ENCODE measurements at regions not wholly inside any gene's neighbourhood (a gene's known extent, or its start where the extent isn't known, plus 50 kb on each side); places are given as distances from the start of the nearest gene placed in this dataset.
A peak's percentile ranks its signal among the peaks of the same experiment; 100 is the strongest.

DNA sequence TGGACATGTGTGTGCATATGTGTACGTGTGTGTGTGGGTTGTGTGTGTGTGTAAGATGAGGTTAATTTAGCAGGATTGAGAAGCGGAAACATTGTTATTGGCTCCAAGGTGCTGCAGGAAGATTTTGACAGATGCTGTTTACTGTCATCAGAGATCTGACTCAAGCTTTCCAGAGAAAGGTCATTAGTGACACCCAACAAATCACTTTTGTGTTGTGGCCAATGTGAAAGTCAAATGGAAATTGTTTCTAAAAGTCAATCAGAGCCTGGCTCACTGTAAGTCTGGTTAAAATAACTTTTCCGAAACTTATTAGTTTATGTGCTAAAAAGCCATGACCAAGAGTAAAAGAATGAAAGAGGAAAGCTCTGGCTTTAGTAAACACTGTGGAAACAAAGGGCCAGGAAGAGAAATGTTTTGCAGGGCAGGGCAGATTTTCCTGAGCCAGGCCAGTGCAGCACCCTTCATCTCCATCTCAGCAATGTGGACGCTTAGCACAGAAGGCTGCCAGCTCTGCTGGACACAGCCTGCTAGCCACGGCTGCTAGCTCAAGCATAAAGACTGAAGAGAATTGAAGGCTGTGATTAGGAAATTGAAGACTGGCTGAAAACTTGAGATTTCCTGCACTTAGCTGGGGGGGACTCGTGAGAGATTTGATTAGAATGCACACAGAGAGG is 235.8 kb downstream of the NEDD1 start:
- H3K9me3 ChIP-seq (replicated peaks; ENCODE audit: control insufficient read depth, insufficient read depth, low read length): no peaks in the 10 kb centered on the region
- intact Hi-C loops (cut with micrococcal nuclease): loop anchor here (2.0 to 10.0 kb wide), 4 partner anchors 68 to 984 kb away; no protein-coding TSS in a partner anchor
- H3K79me2 ChIP-seq (ENCODE audit: control insufficient read depth, insufficient read depth, low read length): no peaks in the 10 kb centered on the region
- DNase-seq (ENCODE audit: low read depth, low spot score) (peak; percentile 88), FAIRE-seq (peak; percentile 89)
- H3K4me3 ChIP-seq (replicated peaks in 1 of 3; ENCODE audit: insufficient read depth in 1 of 3, low read depth in 1 of 3, low read length in 3 of 3): peak overlapping the region in 1 of 3 experiments; percentile 5
- peak overlapping the region; percentile 52 for H3K27ac ChIP-seq (ENCODE audit: insufficient read depth, low read depth, low read length)
- dilution Hi-C loops (cut with MboI; ENCODE audit: extremely low pct_ligation_motif_present, low sequenced_read_pairs): no loop called here
- no peaks in the 10 kb centered on the region for H4K20me1 ChIP-seq (replicated peaks; ENCODE audit: control insufficient read depth, extremely low read depth, insufficient read depth, low read length)
- peaks cover 60% of the 10 kb centered on the region for H3K4me1 ChIP-seq (ENCODE audit: control insufficient read depth, extremely low read depth, insufficient read depth, low read length)
- ChIA-PET CTCF (no interaction called here), POLR2A (interaction anchor here (0.8 kb wide), 1 partner anchor 900 kb away, joined by 8 read pairs; no protein-coding TSS in a partner anchor)
- no peaks in the 10 kb centered on the region for H3K27me3 ChIP-seq (ENCODE audit: control insufficient read depth in 2 of 2, insufficient read depth in 2 of 2, low read length in 2 of 2)
- no peaks in the 10 kb centered on the region for H3K36me3 ChIP-seq (ENCODE audit: control insufficient read depth in 2 of 2, extremely low read depth in 1 of 2, insufficient read depth in 2 of 2, low read length in 2 of 2)
- peak overlapping the region; percentile 63 for H3K4me2 ChIP-seq (ENCODE audit: insufficient read depth, low read length)
- peak overlapping the region; percentile 3 for H3K9ac ChIP-seq (replicated peaks; ENCODE audit: extremely low read depth, insufficient read depth, low read length)
- TF ChIP-seq JUN (IDR thresholded peaks at IDR 0.05; ENCODE audit: borderline replicate concordance, insufficient read depth, insufficient read length, low read depth): peak; percentile 9
- TF ChIP-seq, protein P1, sequence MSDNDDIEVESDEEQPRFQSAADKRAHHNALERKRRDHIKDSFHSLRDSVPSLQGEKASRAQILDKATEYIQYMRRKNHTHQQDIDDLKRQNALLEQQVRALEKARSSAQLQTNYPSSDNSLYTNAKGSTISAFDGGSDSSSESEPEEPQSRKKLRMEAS (IDR thresholded peaks at IDR 0.05; ENCODE audit: insufficient read depth, insufficient read length): no peak
- H3K9me1 ChIP-seq (replicated peaks; ENCODE audit: control insufficient read depth, extremely low read depth, insufficient read depth, low read length): no peaks in the 10 kb centered on the region
- BruUV-seq (replicated peaks): no TSS peak
- peak overlapping the region; percentile 81 for H2AFZ ChIP-seq (ENCODE audit: low read depth, low read length)

DNA sequence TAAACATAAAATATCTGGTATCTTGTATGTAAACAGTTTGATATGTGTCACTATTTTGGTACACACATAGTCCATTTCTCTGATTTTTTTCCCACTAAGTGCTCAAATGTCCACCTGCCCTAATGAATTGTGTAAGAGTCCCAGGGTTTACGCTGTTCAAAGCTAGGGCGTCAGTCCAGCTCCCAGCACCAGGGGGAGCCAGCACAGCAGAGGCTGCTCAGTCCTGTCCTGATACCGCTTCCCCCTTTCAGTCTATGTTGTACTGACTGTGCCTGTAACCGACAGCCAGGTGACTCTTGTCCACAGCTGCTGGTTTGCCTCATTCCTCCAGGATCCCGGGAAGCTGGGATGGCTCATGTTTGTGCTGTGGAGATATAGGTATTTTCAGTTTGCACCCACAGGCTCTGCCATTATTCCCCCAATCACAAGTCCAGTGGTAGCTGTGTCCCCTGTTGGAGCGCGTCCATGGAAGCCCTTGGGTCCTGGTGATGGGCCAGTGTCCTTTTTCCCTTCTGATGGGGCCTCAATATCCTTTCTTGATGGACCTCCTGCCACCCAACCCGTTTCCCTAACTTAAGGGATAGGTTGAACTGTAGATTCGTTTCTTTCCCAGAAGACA is 242.0 kb downstream of the NEDD1 start:
- ChIA-PET POLR2A (no interaction called here), CTCF (interaction anchor here (0.6 to 1.7 kb wide), 17 partner anchors 8 to 1248 kb away, joined by 3 to 15 read pairs (median 4); no protein-coding TSS in a partner anchor)
- H3K9ac ChIP-seq (replicated peaks; ENCODE audit: extremely low read depth, insufficient read depth, low read length): no peak overlapping the region
- TF ChIP-seq, protein P1 (IDR thresholded peaks at IDR 0.05; ENCODE audit: insufficient read depth, insufficient read length): no peak
- TF ChIP-seq, protein P2, sequence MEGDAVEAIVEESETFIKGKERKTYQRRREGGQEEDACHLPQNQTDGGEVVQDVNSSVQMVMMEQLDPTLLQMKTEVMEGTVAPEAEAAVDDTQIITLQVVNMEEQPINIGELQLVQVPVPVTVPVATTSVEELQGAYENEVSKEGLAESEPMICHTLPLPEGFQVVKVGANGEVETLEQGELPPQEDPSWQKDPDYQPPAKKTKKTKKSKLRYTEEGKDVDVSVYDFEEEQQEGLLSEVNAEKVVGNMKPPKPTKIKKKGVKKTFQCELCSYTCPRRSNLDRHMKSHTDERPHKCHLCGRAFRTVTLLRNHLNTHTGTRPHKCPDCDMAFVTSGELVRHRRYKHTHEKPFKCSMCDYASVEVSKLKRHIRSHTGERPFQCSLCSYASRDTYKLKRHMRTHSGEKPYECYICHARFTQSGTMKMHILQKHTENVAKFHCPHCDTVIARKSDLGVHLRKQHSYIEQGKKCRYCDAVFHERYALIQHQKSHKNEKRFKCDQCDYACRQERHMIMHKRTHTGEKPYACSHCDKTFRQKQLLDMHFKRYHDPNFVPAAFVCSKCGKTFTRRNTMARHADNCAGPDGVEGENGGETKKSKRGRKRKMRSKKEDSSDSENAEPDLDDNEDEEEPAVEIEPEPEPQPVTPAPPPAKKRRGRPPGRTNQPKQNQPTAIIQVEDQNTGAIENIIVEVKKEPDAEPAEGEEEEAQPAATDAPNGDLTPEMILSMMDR (IDR thresholded peaks at IDR 0.05; ENCODE audit: extremely low read depth in 1 of 2, insufficient read depth in 1 of 2, low read depth in 1 of 2, low read length in 2 of 2): peak; percentile 65 to 75
- no peaks in the 10 kb centered on the region for H3K9me3 ChIP-seq (replicated peaks; ENCODE audit: control insufficient read depth, insufficient read depth, low read length)
- H3K4me3 ChIP-seq (replicated peaks in 1 of 3; ENCODE audit: insufficient read depth in 1 of 3, low read depth in 1 of 3, low read length in 3 of 3): no peak overlapping the region
- H3K9me1 ChIP-seq (replicated peaks; ENCODE audit: control insufficient read depth, extremely low read depth, insufficient read depth, low read length): no peaks in the 10 kb centered on the region
- dilution Hi-C loops (cut with MboI; ENCODE audit: extremely low pct_ligation_motif_present, low sequenced_read_pairs): no loop called here
- peak; percentile 75 for FAIRE-seq
- no peaks in the 10 kb centered on the region for H3K36me3 ChIP-seq (ENCODE audit: control insufficient read depth in 2 of 2, extremely low read depth in 1 of 2, insufficient read depth in 2 of 2, low read length in 2 of 2)
- no peak overlapping the region for H3K27ac ChIP-seq (ENCODE audit: insufficient read depth, low read depth, low read length)
- no peaks in the 10 kb centered on the region for H3K79me2 ChIP-seq (ENCODE audit: control insufficient read depth, insufficient read depth, low read length)
- H3K4me1 ChIP-seq (ENCODE audit: control insufficient read depth, extremely low read depth, insufficient read depth, low read length): peaks cover 20% of the 10 kb centered on the region
- no peak overlapping the region for H2AFZ ChIP-seq (ENCODE audit: low read depth, low read length)
- H3K4me2 ChIP-seq (ENCODE audit: insufficient read depth, low read length): no peak overlapping the region
- BruUV-seq (replicated peaks): no TSS peak
- intact Hi-C loops (cut with micrococcal nuclease): loop anchor here (1.0 to 10.0 kb wide), 6 partner anchors 159 to 1248 kb away; no protein-coding TSS in a partner anchor
- no peaks in the 10 kb centered on the region for H3K27me3 ChIP-seq (ENCODE audit: control insufficient read depth in 2 of 2, insufficient read depth in 2 of 2, low read length in 2 of 2)
- peak; percentile 31 for DNase-seq (ENCODE audit: low read depth, low spot score)
- no peaks in the 10 kb centered on the region for H4K20me1 ChIP-seq (replicated peaks; ENCODE audit: control insufficient read depth, extremely low read depth, insufficient read depth, low read length)
